AML-193 (cell line): ENCODE measurements at regions not wholly inside any gene's neighbourhood (a gene's known extent, or its start where the extent isn't known, plus 50 kb on each side); places are given as distances from the start of the nearest gene placed in this dataset.
"Not testable (repeated sequence)": the region's sequence is repeated elsewhere in the genome, so short reads cannot be mapped to it uniquely, and the experiment has no call there.

Experiments
- DNase-seq, 2 experiments: peaks; one replicate each; lab custom pipeline; 2025; lab: John Stamatoyannopoulos, UW

DNA sequence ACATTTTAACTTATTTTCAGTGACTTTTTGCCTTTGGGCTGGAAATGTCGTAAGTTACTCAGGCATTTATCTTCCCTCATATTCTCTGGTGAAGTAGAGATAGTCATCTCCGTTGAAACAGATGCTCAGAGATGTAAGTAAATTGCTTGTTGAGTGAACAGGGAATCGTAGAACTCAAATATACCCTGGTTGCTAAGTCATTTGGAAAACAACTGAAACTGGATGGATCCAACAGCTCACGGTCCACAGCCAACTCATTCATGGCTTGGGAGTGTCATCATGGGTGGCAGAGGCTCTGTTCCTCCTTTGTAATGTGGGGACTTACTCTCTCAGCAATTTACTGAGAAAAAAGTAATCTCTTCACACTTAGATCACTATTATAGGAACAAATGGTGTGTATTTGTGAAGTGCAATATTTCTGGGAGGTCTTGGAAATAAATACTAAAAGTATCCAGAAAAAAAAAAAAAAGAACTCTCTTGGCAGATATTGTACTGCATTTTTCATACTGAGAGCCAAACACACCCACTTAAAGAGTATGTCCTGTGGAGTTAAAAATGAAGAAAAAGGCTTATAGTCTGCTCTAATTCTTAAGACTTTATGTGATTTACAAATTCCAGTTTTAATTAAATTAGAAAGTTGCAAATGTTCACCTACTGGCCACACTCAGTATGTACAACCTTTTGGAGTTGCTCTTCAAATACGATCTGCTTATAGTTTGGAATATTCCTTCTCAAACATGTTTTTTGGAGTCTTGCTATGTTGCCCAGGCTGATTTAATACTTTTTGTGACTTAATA is 107.4 kb downstream of the LEPR start:
- no peak for DNase-seq

GRCh38 chr1:65531972-65532570 is 111.6 kb downstream of the LEPR start:
- DNase-seq = no peak

DNA sequence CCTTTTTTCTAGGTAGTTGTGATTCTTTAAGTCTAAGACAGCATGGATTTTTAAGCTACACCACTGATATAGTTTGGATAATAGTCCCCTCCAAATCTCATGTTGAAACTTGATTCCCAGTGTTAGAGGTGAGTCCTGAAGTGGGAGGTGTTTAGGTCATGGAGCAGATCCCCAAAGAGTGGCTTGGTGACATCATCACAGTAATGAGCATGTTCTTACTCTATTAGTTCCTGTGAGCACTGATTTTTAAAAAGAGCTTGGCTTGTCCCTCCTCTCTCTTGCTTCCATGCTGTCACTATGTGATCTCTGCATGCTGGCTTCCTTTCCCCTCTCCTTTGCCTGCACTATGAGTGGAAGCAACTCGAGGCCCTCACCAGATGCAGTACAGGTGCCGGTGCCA is 115.5 kb downstream of the LEPR start:
- DNase-seq = no peak

- peak in 1 of 2 experiments; percentile 10 for DNase-seq
Observed at GRCh38 chr1:65538086-65538485, 117.6 kb downstream of the LEPR start.

DNA sequence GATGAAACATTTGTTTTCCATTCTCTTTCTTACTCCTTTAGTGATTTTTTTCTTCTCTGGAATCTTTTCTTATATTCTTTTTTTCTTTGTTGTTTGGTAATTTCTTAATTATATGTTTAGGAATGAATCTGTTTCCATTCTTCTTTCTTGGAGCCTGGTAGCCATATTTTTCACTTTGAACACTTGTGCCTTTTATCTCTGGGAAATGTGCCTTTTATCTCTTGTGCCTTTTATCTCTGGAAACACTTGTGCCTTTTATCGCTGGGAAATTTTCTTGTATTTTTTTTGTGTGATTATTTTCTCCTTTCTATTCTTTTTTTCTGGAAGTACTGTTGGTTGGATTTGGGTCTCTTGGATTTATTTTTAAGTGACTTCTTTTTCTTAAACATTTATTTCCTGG is 118.2 kb downstream of the LEPR start:
- DNase-seq = no peak

DNA sequence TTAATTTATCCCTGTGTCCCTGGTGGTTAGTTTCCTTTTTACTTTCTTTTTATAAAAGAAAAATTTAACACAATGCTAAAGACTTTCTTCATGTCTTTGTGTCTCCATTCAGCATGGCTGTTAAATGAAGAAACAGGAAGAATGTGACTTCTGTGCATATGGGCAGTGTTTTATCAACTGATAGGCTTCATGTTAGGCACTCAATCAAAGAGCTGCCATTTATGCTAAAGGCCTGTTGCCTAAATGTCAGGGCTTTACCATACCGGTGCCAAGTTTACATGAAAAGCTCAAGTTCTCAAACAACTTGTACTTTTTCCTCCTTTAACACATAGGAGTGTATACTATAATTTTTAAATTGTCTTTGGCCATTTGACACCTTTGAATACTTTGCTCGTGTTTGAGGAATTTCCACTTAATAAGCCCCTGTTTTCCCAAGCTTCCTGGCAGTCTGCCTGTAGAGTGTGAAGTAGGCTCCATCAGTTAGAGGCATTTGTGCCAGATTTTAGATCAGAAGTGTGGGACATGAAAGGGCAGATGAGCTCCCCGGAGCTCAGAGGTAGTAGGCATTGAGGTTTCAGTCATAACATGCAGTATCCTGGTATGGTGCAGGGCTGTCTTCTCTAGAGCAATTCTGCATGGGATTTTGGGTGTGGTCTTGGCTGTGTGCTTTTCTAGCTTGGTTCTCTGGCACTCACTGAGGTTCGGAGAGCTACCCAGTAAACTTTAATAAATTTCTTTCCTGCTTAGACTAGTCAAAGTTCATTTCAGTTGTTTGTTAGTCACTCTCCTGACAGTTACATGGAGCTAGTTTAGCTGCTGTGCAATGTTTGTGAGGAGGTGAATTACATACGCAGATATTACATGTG is 119.0 kb downstream of the LEPR start:
- no peak for DNase-seq

- DNase-seq = no peak
Observed at GRCh38 chr1:65541161-65541560, 120.7 kb downstream of the LEPR start.

DNA sequence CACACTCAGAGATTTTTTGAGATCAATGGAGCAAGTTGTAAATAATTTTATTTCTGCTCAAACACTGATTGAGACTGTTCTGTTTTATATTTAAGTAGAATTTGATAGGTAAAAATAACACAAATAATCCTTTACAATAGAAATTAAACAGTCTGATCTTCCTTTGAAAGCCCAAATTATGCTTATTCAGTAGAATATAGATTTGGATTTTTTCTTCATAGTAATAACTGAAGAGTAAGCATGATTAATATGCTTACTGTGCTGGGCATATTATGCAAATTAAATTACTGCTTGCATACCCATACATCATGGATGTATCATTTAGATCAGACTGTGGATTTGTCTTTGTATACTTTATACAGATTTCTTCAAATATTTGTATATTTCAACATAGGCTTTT is 121.4 kb downstream of the LEPR start:
- DNase-seq = no peak

DNA sequence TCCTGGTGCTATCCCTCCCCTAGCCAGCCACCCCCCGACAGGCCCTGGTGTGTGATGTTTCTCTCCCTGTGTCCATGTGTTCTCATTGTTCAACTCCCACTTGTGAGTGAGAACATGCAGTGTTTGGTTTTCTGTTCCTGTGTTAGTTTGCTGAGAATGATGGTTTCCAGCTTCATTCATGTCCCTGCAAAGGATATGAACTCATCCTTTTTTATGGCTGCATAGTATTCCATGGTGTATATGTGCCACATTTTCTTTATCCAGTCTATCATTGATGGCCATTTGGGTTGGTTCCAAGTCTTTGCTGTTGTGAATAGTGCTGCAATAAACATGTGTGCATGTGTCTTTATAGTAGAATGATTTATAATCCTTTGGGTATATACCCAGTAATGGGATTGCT is 122.1 kb downstream of the LEPR start:
- DNase-seq = not testable (repeated sequence)

DNA sequence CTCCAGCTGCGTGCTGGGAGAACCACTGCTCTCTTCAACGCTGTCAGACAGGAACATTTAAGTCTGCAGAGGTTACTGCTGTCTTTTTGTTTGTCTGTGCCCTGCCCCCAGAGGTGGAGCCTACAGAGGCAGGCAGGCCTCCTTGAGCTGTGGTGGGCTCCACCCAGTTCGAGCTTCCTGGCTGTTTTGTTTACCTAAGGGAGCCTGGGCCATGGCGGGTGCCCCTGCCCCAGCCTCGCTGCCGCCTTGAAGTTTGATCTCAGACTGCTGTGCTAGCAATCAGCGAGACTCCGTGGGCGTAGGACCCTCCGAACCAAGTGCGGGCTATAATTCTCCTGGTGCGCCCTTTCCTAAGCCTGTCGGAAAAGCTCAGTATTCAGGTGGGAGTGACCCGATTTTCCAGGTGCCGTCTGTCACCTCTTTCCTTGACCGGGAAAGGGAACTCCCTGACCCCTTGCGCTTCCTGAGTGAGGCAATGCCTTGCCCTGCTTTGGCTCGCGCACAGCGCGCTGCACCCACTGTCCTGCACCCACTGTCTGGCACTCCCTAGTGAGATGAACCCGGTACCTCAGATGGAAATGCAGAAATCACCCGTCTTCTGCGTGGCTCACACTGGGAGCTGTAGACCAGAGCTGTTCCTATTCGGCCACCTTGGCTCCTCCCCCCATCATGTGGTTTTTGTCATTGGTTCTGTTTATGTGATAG is 130.0 kb downstream of the LEPR start:
- not testable (repeated sequence) for DNase-seq

GRCh38 chr1:65552484-65552883 is 132.0 kb downstream of the LEPR start:
- not testable (repeated sequence) for DNase-seq

- not testable (repeated sequence) for DNase-seq
Observed at GRCh38 chr1:65554086-65554764, 133.8 kb downstream of the LEPR start.

DNA sequence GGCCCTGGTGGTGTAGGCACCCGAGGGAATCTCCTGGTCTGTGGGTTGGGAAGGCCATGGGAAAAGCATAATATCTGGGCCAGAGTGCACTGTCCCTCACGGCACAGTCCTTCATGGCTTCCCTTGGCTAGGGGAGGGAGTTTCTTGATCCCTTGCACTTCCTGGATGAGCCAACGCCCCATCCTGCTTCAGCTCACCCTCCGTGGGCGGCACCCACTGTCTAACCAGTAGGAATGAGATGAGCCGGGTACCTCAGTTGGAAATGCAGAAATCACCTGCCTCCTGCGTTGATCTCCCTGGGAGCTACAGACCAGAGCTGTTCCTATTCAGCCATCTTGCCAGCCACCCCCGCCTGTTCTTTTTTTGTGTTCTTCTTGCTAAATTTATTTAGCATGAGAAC is 134.4 kb downstream of the LEPR start:
- no peak for DNase-seq

DNA sequence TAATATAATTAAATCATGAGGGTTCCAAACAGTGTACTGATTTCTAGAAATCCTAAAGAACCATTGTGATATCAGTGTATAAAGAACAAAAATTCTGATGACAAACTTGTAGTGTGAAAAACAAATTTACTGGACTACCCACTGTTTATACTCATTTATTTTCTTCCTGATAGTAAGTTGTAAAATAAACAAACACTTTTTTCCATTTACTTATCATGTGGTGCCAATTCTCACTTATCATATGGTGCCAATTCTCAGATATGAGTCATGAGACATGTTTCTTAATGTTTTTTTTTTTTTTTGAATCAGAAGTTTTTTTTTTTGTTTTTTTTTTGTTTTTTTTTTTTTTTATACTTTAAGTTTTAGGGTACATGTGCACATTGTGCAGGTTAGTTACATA is 137.7 kb downstream of the LEPR start:
- DNase-seq = no peak

DNA sequence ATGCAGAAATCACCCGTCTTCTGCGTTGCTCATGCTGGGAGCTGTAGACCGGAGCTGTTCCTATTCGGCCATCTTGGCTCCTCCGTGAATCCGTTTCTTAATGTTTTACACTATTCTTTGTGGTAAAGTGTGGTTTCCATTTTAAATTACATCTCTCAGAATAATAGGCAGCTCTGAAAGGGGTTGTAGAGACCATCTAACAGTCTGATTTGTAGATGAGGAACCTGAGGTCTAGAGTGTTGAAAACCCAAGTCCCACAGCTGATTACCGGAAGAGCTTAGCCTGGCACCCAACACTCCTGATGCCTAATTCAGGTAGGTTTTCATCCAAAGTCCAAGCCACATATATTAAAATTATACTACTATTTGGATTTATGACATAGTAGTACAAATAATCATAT is 144.0 kb downstream of the LEPR start:
- no peak for DNase-seq

- no peak for DNase-seq
Observed at GRCh38 chr1:65568285-65568684, 147.8 kb downstream of the LEPR start.

- no peak for DNase-seq
Observed at GRCh38 chr1:65572701-65573421, 152.4 kb downstream of the LEPR start.

GRCh38 chr1:65577278-65577677 is 156.8 kb downstream of the LEPR start:
- no peak for DNase-seq

DNA sequence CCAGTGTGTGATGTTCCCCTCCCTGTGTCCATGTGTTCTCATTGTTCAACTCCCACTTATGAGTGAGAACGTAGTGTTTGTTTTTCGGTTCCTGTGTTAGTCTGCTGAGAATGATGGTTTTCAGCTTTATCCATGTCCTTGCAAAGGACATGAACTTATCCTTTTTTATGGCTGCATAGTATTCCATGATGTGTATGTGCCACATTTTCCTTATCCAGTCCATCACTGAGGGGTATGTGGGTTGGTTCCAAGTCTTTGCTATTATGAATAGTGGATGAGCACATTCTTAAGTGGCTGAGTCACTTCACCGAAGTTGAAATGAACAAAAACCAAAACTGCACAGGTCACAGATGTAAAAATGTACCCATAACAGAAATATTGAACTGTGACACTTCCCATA is 157.5 kb downstream of the LEPR start:
- not testable (repeated sequence) for DNase-seq

GRCh38 chr1:65581119-65581518 is 160.7 kb downstream of the LEPR start:
- no peak for DNase-seq

GRCh38 chr1:65584399-65584798 is 163.9 kb downstream of the LEPR start:
- DNase-seq = no peak
